Ishikawa (cell line): ENCODE measurements at regions not wholly inside any gene's neighbourhood (a gene's known extent, or its start where the extent isn't known, plus 50 kb on each side); places are given as distances from the start of the nearest gene placed in this dataset.

Source experiments
- CREB1 ChIP-seq: IDR thresholded peaks from 2 replicates; pipeline ENCODE4 v1.6.1; 2012; ENCODE audit warnings: low read depth
- EGR1 ChIP-seq: IDR thresholded peaks from 2 replicates; pipeline ENCODE4 v1.6.1; 2012
- TAF1 ChIP-seq: IDR thresholded peaks from 2 replicates; pipeline ENCODE4 v1.6.1; 2012; ENCODE audit warnings: low read depth, mild to moderate bottlenecking
- YY1 ChIP-seq: IDR thresholded peaks from 2 replicates; pipeline ENCODE4 v1.6.1; 2012; ENCODE audit warnings: low read depth
- TF ChIP-seq, protein P1 (sequence below): IDR thresholded peaks from 2 replicates; pipeline ENCODE4 v1.6.1; 2012

DNA sequence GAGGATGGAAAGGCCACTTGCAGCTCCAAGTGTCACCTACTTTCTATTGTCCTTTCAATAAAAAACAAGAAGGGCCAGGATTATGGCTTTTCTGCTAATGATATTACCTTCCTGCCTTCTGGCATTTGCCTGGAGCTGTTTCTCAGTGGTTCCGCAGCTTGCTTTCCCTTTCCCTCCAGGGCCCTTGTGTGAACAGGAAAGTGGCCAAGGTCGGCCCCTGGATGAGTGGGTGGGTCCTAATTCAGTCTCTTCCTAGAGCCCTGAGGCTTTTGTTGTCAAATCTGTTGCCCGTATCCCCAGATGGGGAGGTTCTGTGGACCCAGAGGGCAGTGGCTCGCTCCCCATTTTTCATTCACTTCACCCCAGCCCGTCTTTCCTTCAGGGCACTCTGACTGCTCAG lies 64.2 kb upstream of the UMPS start:
- TF ChIP-seq, protein P1, sequence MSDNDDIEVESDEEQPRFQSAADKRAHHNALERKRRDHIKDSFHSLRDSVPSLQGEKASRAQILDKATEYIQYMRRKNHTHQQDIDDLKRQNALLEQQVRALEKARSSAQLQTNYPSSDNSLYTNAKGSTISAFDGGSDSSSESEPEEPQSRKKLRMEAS, result no peak
- TF ChIP-seq CREB1 (no peak), TAF1 (no peak), EGR1 (no peak), YY1 (no peak)
